Renal cortical epithelial cell (primary cell): ENCODE measurements at regions not wholly inside any gene's neighbourhood (a gene's known extent, or its start where the extent isn't known, plus 50 kb on each side); places are given as distances from the start of the nearest gene placed in this dataset.
"Not testable (repeated sequence)": the region's sequence is repeated elsewhere in the genome, so short reads cannot be mapped to it uniquely, and the experiment has no call there.

Source experiments
- DNase-seq: peaks from one replicate; pipeline ENCODE4 v3.0.0-alpha.2; 2011; ENCODE audit warnings: low read depth

GRCh38 chr11:69884751-69885150, 65.5 kb upstream of the FGF3 start:
- no peak for DNase-seq

GRCh38 chr11:69887330-69887729, 68.1 kb upstream of the FGF3 start:
- no peak for DNase-seq

GRCh38 chr11:69887841-69888427, 68.7 kb upstream of the FGF3 start:
- no peak for DNase-seq

GRCh38 chr11:69888483-69889181, 69.4 kb upstream of the FGF3 start:
- DNase-seq: peak; percentile 33

GRCh38 chr11:69889400-69890318, 70.4 kb upstream of the FGF3 start:
- no peak for DNase-seq

GRCh38 chr11:69890476-69890875, 71.3 kb upstream of the FGF3 start:
- no peak for DNase-seq

GRCh38 chr11:69891421-69892236, 72.4 kb upstream of the FGF3 start:
- DNase-seq: no peak

- DNase-seq: no peak
Measured at GRCh38 chr11:69892237-69892985, 73.2 kb upstream of the FGF3 start.

GRCh38 chr11:69892986-69893555, 73.9 kb upstream of the FGF3 start:
- no peak for DNase-seq

- DNase-seq: no peak
Measured at GRCh38 chr11:69893631-69894030, 74.4 kb upstream of the FGF3 start.

- no peak for DNase-seq
Measured at GRCh38 chr11:69894181-69894611, 75.0 kb upstream of the FGF3 start.

- DNase-seq: no peak
Measured at GRCh38 chr11:69894648-69895047, 75.4 kb upstream of the FGF3 start.

- no peak for DNase-seq
Measured at GRCh38 chr11:69896250-69896649, 77.0 kb upstream of the FGF3 start.

- no peak for DNase-seq
Measured at GRCh38 chr11:69898123-69898522, 78.9 kb upstream of the FGF3 start.

- peak; percentile 56 for DNase-seq
Measured at GRCh38 chr11:69899957-69900821, 81.0 kb upstream of the FGF3 start.

GRCh38 chr11:69900822-69901302, 81.6 kb upstream of the FGF3 start:
- not testable (repeated sequence) for DNase-seq

GRCh38 chr11:69902337-69902736, 83.1 kb upstream of the FGF3 start:
- no peak for DNase-seq

- no peak for DNase-seq
Measured at GRCh38 chr11:69903211-69903610, 84.0 kb upstream of the FGF3 start.

GRCh38 chr11:69904161-69904973, 85.2 kb upstream of the FGF3 start:
- DNase-seq: no peak
